ENCODE measurements at regions not wholly inside any gene's neighbourhood (a gene's known extent, or its start where the extent isn't known, plus 50 kb on each side); places are given as distances from the start of the nearest gene placed in this dataset.

DNA sequence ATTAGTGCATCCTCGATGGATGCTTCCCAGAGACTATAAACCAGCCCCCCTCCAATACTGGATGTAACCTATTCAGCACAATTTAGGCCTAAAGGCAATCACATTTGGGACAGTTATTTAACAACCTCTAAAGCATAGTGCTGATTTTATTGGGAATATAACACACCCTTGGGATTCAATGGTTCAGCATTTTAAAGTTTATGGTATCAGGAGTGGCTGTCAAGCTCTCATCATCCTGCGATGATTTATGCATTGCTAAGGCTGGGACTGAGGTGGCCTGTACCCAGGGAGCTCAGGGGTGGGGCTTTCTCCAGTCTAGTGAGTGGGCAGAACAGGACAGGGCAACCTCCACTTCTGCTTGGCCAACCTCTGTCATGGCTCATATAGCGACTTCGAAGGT is 464.9 kb downstream of the INHBA start:
- no peak for TF ChIP-seq CTCF (conservative IDR thresholded peaks at IDR 0.05 in 1 of 2, IDR thresholded peaks at IDR 0.05 in 1 of 2; ENCODE audit: extremely low read depth in 1 of 2, insufficient read depth in 1 of 2, low read depth in 1 of 2, low read length in 2 of 2)
- no peak for TF ChIP-seq EZH2 (IDR thresholded peaks at IDR 0.05; ENCODE audit: borderline replicate concordance, low read length)
